AG09319 (cell line): ENCODE measurements at regions not wholly inside any gene's neighbourhood (a gene's known extent, or its start where the extent isn't known, plus 50 kb on each side); places are given as distances from the start of the nearest gene placed in this dataset.

Experiments
- DNase-seq: peaks from one replicate; pipeline ENCODE4 v3.0.0-alpha.2; 2010; ENCODE audit warnings: low read depth; ENCODE audit errors: extremely low read depth
- TF ChIP-seq, protein P1 (sequence below): IDR thresholded peaks from 2 replicates; pipeline ENCODE4 v1.5.1; 2011; ENCODE audit warnings: low read depth, mild to moderate bottlenecking, inconsistent platforms, low read length, moderate library complexity

DNA sequence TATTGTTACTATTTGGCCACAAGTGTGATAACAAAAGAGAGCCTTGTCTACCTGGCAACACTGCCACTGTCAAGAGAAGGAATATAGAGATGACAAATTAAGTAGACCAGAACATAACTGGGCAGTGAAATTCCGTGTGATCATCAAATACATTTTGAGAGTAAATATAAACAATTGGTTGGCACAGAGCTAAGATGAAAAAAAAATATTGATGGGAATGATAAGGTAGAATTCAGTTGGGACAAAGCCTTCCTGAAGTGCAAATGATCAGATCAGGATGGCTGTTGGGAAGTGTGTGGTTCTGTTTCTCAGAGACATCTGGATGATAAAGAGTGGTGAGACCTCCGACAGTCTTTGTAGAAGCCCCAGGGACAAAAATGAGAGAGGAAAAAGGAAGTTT lies 205.5 kb upstream of the CAMK1G start:
- DNase-seq, result no peak
- TF ChIP-seq, protein P1, sequence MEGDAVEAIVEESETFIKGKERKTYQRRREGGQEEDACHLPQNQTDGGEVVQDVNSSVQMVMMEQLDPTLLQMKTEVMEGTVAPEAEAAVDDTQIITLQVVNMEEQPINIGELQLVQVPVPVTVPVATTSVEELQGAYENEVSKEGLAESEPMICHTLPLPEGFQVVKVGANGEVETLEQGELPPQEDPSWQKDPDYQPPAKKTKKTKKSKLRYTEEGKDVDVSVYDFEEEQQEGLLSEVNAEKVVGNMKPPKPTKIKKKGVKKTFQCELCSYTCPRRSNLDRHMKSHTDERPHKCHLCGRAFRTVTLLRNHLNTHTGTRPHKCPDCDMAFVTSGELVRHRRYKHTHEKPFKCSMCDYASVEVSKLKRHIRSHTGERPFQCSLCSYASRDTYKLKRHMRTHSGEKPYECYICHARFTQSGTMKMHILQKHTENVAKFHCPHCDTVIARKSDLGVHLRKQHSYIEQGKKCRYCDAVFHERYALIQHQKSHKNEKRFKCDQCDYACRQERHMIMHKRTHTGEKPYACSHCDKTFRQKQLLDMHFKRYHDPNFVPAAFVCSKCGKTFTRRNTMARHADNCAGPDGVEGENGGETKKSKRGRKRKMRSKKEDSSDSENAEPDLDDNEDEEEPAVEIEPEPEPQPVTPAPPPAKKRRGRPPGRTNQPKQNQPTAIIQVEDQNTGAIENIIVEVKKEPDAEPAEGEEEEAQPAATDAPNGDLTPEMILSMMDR, result no peak

GRCh38 chr1:209379280-209379679 lies 204.2 kb upstream of the CAMK1G start:
- TF ChIP-seq, protein P1, result no peak
- DNase-seq, result no peak

GRCh38 chr1:209380420-209380819 lies 203.1 kb upstream of the CAMK1G start:
- TF ChIP-seq, protein P1, result no peak
- DNase-seq, result no peak

DNA sequence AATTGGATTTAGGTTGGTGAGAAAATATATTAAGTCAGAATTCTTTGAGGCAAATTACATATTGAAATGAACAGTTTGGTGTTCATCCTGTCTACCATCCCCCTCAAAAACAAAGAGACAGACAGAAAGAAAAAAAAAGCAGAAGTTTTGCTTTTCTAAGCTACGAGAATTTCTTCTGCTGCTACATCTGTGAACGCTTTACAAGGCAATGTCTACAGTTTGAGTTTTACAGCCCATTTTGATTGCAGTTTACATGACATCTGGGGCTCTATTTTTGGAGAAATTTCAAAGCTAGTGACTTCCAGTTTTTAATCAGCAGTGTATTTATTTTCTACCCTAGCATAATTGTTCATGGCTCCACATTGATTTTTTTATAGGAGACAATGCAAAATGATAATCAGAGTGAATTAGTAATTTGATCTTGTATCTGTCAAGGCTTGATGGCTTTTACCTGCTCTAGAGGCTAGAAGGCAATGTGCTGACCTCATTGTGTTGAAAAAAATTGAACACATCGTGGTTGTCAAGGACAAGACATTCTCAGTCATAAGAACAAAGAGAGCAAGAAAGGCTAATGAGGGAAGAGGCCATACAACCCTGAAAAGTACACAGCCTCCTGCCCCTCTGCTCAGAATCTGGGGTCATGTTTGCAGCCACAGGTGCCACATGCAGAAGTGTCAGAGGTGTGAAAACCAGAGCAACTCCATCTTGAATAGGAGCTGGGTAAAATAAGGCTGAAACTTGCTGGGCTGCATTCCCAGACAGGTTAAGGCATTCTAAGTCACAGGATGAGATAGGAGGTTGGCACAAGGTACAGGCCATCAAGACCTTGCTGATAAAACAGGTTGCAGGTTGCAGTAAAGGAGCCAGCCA lies 201.0 kb upstream of the CAMK1G start:
- no peak for DNase-seq
- TF ChIP-seq, protein P1, result no peak

DNA sequence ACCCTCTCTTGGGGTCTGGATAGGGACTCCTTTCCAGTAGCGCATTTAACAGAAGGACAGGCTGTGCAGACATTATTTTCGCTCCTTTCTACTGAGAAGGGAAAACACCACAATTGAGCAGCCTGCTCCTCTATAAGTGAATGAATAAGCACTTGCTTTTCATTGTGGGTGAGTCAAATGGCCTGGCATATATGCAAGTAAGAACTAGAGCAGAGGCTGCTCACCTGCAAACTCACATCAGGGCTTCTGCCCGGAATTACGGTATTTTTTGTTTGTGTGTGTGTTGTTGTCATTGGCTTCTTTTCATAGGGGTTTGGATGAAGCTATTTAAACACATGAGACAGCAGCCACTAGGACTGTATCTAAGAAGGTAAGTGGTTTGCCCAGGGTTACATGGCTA lies 200.1 kb upstream of the CAMK1G start:
- TF ChIP-seq, protein P1, result no peak
- no peak for DNase-seq

DNA sequence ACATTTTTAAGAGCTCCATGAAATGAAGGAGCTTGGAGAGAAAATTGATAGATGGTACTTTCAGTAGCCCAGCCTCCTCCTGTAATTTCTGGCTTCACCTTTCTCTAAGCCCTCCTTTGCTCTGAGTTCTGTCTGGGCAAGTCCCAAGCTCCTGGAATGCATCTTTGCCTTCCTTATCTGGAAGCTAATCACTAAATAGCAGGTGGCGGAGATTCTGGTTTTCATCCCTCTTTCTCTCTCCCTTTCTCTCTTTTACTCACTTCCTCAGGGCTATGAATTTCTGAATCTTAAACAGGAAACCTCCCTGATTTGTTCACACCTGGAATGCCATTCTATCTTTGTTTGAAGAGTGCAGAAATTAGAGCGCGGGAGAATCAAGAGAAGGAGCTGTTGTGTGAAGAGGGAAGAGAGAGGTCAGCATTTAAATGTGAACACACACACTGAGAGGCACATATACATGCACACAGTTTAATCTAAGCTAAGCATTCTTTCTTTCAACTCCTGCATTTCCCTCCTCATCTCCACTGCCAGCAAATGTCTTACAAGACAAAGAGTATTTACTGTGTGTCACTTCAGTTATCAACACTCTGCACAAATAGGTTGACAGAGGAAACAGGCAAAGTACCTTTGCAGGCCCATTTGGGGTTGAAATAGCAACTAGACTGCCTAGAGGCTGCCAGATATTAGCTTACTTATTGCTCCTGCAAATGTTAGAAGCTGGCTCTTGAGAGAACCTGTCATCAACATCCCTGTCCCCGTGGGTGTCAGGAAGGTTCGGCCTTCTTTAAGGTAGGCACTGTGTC lies 199.4 kb upstream of the CAMK1G start:
- no peak for DNase-seq
- TF ChIP-seq, protein P1, result no peak
